GM23338 (cell line): ENCODE measurements at regions not wholly inside any gene's neighbourhood (a gene's known extent, or its start where the extent isn't known, plus 50 kb on each side); places are given as distances from the start of the nearest gene placed in this dataset.

Experiments used
- ATAC-seq: fragments of 200-7000 bp; cut with Tn5 transposase; 3 replicates; pipeline ENCODE4 v1.9.1; 2020
- DNase-seq: peaks from one replicate; pipeline ENCODE4 v3.0.0-alpha.2; 2015; ENCODE audit warnings: low spot score
- H2AFZ ChIP-seq: fragments of 200-600 bp; sonication (generic); 2 replicates; pipeline ENCODE4 v1.8.0; 2016; ENCODE audit warnings: antibody characterized with exemption, mild to moderate bottlenecking, moderate library complexity
- H3F3A ChIP-seq: fragments of 200-600 bp; sonication (generic); replicated peaks from 2 replicates; pipeline ENCODE4 v1.8.0; 2017; ENCODE audit warnings: antibody characterized with exemption, mixed run types, low read depth
- H3K27ac ChIP-seq: fragments of 200-600 bp; sonication (generic); 2 replicates; pipeline ENCODE4 v1.6.1; 2016; ENCODE audit warnings: low read depth
- H3K27me3 ChIP-seq: fragments of 200-600 bp; sonication (generic); 2 replicates; pipeline ENCODE4 v1.8.0; 2016; ENCODE audit warnings: mild to moderate bottlenecking, mixed run types, moderate library complexity; ENCODE audit not compliant: insufficient read depth
- H3K36me3 ChIP-seq: fragments of 200-600 bp; sonication (generic); 2 replicates; pipeline ENCODE4 v1.8.0; 2016; ENCODE audit warnings: mild to moderate bottlenecking; ENCODE audit not compliant: insufficient read depth
- H3K4me1 ChIP-seq: fragments of 200-600 bp; sonication (generic); 2 replicates; pipeline ENCODE4 v1.8.0; 2016; ENCODE audit warnings: mild to moderate bottlenecking, moderate library complexity; ENCODE audit not compliant: insufficient read depth
- H3K4me2 ChIP-seq: fragments of 200-600 bp; sonication (generic); 2 replicates; pipeline ENCODE4 v1.7.1; 2017; ENCODE audit warnings: mixed run types
- H3K4me3 ChIP-seq: fragments of 200-600 bp; sonication (generic); 2 replicates; pipeline ENCODE4 v1.6.1; 2016; ENCODE audit warnings: mixed run types
- H3K79me2 ChIP-seq: fragments of 200-600 bp; sonication (generic); replicated peaks from 2 replicates; pipeline ENCODE4 v1.8.0; 2017; ENCODE audit warnings: mild to moderate bottlenecking; ENCODE audit not compliant: insufficient read depth
- H3K9me2 ChIP-seq: fragments of 200-600 bp; sonication (generic); 2 replicates; pipeline ENCODE4 v1.8.0; 2017; ENCODE audit not compliant: insufficient read depth
- H4K20me1 ChIP-seq: fragments of 200-600 bp; sonication (generic); replicated peaks from 2 replicates; pipeline ENCODE4 v1.8.0; 2017; ENCODE audit warnings: mild to moderate bottlenecking; ENCODE audit not compliant: insufficient read depth
- H3K27ac Mint-ChIP-seq: 2 replicates; pipeline ENCODE4 v1.8.0; 2020; ENCODE audit warnings: inconsistent platforms, mild to moderate bottlenecking, moderate library complexity, mixed read lengths
- H3K27me3 Mint-ChIP-seq: 3 replicates; pipeline ENCODE4 v1.8.0; 2022; ENCODE audit warnings: low read depth, mild to moderate bottlenecking, moderate library complexity, mixed read lengths, inconsistent platforms; ENCODE audit not compliant: insufficient read depth, poor library complexity
- H3K36me3 Mint-ChIP-seq: 3 replicates; pipeline ENCODE4 v1.8.0; 2021; ENCODE audit warnings: low read depth, mild to moderate bottlenecking, inconsistent platforms, moderate library complexity, mixed read lengths
- H3K4me1 Mint-ChIP-seq: 3 replicates; pipeline ENCODE4 v1.8.0; 2020; ENCODE audit warnings: mild to moderate bottlenecking, inconsistent platforms, mixed read lengths
- H3K4me3 Mint-ChIP-seq: 3 replicates; pipeline ENCODE4 v1.8.0; 2021; ENCODE audit warnings: moderate library complexity, mild to moderate bottlenecking, inconsistent platforms, mixed read lengths
- H3K9me3 Mint-ChIP-seq: 3 replicates; pipeline ENCODE4 v1.8.0; 2020; ENCODE audit warnings: moderate library complexity, mild to moderate bottlenecking, inconsistent platforms, mixed read lengths
- CREB1 ChIP-seq: fragments of 250-450 bp; sonication (Bioruptor Pico); IDR thresholded peaks from 2 replicates; pipeline ENCODE4 v1.5.0; 2020; ENCODE audit warnings: low read depth, mild to moderate bottlenecking, moderate library complexity
- EZH2 ChIP-seq: fragments of 200-600 bp; sonication (generic); IDR thresholded peaks from one replicate; pipeline ENCODE4 v1.8.0; 2017; ENCODE audit warnings: antibody characterized with exemption, mild to moderate bottlenecking, low read depth; ENCODE audit not compliant: unreplicated experiment
- EZH2phosphoT487 ChIP-seq: fragments of 200-600 bp; sonication (generic); IDR thresholded peaks from one replicate; pipeline ENCODE4 v1.8.1; 2018; ENCODE audit warnings: antibody characterized with exemption; ENCODE audit not compliant: unreplicated experiment
- JUNB ChIP-seq: IDR thresholded peaks from one replicate; pipeline ENCODE4 v1.6.1; 2016; ENCODE audit warnings: antibody characterized with exemption; ENCODE audit not compliant: unreplicated experiment
- NANOG ChIP-seq: IDR thresholded peaks from 2 replicates; pipeline ENCODE4 v1.6.1; 2016; ENCODE audit warnings: antibody characterized with exemption, borderline replicate concordance
- STAT1 ChIP-seq: IDR thresholded peaks from one replicate; pipeline ENCODE4 v1.6.1; 2016; ENCODE audit warnings: antibody characterized with exemption; ENCODE audit not compliant: unreplicated experiment
- TF ChIP-seq, protein P1 (sequence below), 2 experiments: fragments of 200-600 bp in 1 of 2; sonication (generic) in 1 of 2; conservative IDR thresholded peaks; 2 replicates each; pipeline versions ENCODE4 v1.5.1 to v1.6.1; 2016 to 2017; ENCODE audit warnings: antibody characterized with exemption in 2 of 2, low read depth in 2 of 2, mild to moderate bottlenecking in 2 of 2, moderate library complexity in 1 of 2
- TF ChIP-seq, protein P2 (sequence below): IDR thresholded peaks from one replicate; pipeline ENCODE4 v1.6.1; 2018; ENCODE audit warnings: antibody characterized with exemption; ENCODE audit not compliant: unreplicated experiment
- TF ChIP-seq, protein P3 (sequence below): fragments of 250-450 bp; sonication (Bioruptor Pico); IDR thresholded peaks from 2 replicates; pipeline ENCODE4 v1.5.0; 2020; ENCODE audit warnings: mild to moderate bottlenecking, moderate library complexity
- TF ChIP-seq, protein P4 (sequence below): IDR thresholded peaks from 2 replicates; pipeline ENCODE4 v1.6.1; 2016; ENCODE audit warnings: antibody characterized with exemption

DNA sequence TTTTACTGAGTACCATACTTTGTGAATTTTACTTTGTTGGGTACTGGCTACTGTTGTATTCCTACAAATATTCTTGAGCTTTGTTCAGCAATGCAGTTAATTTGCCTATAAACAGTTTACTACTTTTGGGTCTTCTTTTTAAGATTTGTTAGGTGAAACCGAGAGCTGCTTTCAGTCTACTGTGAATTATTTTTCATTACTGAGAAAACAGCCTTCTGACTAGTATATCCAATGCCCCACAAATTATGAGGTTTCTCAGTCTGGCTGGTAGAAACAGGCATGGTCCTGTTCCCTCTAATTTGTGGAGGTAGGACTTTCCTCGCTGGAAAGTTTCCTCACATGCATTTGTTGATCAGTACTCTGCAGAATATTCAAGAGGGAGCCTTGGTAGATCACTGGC lies 392.0 kb downstream of the ZSWIM6 start (continued):
- TF ChIP-seq, protein P1, sequence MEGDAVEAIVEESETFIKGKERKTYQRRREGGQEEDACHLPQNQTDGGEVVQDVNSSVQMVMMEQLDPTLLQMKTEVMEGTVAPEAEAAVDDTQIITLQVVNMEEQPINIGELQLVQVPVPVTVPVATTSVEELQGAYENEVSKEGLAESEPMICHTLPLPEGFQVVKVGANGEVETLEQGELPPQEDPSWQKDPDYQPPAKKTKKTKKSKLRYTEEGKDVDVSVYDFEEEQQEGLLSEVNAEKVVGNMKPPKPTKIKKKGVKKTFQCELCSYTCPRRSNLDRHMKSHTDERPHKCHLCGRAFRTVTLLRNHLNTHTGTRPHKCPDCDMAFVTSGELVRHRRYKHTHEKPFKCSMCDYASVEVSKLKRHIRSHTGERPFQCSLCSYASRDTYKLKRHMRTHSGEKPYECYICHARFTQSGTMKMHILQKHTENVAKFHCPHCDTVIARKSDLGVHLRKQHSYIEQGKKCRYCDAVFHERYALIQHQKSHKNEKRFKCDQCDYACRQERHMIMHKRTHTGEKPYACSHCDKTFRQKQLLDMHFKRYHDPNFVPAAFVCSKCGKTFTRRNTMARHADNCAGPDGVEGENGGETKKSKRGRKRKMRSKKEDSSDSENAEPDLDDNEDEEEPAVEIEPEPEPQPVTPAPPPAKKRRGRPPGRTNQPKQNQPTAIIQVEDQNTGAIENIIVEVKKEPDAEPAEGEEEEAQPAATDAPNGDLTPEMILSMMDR (conservative IDR thresholded peaks at IDR 0.05; ENCODE audit: low read depth in 2 of 2): no peak
- no peak for TF ChIP-seq JUNB

DNA sequence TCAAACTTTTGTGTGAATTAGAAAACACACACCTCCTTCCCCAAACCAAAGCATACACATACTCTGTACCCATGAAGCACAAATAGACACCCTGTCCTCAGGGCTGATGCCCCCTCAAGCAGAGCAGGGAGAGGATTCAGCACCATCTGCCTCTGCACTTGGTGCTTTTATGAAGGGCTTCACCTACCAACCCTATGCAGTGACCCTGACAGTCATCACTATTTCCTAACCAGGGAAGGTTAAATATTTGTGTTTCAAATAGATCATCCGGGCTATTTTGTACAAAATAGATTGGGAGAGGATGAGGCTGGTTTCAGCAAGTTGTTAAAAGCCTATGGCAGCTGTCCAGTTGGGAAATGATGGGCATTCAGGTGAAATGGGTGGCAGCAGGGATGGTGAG lies 396.2 kb downstream of the ZSWIM6 start:
- Histone ChIP-seq H3F3A (no peaks in the 10 kb centered on the region), H3K4me1 (peaks cover 29% of the 10 kb centered on the region), H3K36me3 (no peaks in the 10 kb centered on the region), H3K27me3 (no peaks in the 10 kb centered on the region), H3K27ac (no peak overlapping the region), H3K9me2 (no peaks in the 10 kb centered on the region), H2AFZ (no peak overlapping the region), H3K4me2 (no peak overlapping the region), H3K4me3 (no peak overlapping the region), H3K79me2 (no peaks in the 10 kb centered on the region), H4K20me1 (no peaks in the 10 kb centered on the region)
- no peaks in the 10 kb centered on the region for H3K36me3 Mint-ChIP-seq
- ATAC-seq (no peak), DNase-seq (no peak)
- peaks cover 4% of the 10 kb centered on the region; the same call in 1 of the 3 replicates for H3K9me3 Mint-ChIP-seq
- peaks cover 11% of the 10 kb centered on the region for H3K27me3 Mint-ChIP-seq
- peaks cover 32% of the 10 kb centered on the region for H3K4me1 Mint-ChIP-seq
- H3K4me3 Mint-ChIP-seq: no peak overlapping the region
- no peak overlapping the region for H3K27ac Mint-ChIP-seq
- TF ChIP-seq CREB1 (CRISPR knock-in tag) (no peak), STAT1 (no peak), EZH2phosphoT487 (no peak), NANOG (no peak), JUNB (no peak), EZH2 (no peak)
- TF ChIP-seq, protein P2, sequence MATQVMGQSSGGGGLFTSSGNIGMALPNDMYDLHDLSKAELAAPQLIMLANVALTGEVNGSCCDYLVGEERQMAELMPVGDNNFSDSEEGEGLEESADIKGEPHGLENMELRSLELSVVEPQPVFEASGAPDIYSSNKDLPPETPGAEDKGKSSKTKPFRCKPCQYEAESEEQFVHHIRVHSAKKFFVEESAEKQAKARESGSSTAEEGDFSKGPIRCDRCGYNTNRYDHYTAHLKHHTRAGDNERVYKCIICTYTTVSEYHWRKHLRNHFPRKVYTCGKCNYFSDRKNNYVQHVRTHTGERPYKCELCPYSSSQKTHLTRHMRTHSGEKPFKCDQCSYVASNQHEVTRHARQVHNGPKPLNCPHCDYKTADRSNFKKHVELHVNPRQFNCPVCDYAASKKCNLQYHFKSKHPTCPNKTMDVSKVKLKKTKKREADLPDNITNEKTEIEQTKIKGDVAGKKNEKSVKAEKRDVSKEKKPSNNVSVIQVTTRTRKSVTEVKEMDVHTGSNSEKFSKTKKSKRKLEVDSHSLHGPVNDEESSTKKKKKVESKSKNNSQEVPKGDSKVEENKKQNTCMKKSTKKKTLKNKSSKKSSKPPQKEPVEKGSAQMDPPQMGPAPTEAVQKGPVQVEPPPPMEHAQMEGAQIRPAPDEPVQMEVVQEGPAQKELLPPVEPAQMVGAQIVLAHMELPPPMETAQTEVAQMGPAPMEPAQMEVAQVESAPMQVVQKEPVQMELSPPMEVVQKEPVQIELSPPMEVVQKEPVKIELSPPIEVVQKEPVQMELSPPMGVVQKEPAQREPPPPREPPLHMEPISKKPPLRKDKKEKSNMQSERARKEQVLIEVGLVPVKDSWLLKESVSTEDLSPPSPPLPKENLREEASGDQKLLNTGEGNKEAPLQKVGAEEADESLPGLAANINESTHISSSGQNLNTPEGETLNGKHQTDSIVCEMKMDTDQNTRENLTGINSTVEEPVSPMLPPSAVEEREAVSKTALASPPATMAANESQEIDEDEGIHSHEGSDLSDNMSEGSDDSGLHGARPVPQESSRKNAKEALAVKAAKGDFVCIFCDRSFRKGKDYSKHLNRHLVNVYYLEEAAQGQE: no peak
- TF ChIP-seq, protein P1 (conservative IDR thresholded peaks at IDR 0.05; ENCODE audit: low read depth in 2 of 2): no peak
- TF ChIP-seq, protein P3, sequence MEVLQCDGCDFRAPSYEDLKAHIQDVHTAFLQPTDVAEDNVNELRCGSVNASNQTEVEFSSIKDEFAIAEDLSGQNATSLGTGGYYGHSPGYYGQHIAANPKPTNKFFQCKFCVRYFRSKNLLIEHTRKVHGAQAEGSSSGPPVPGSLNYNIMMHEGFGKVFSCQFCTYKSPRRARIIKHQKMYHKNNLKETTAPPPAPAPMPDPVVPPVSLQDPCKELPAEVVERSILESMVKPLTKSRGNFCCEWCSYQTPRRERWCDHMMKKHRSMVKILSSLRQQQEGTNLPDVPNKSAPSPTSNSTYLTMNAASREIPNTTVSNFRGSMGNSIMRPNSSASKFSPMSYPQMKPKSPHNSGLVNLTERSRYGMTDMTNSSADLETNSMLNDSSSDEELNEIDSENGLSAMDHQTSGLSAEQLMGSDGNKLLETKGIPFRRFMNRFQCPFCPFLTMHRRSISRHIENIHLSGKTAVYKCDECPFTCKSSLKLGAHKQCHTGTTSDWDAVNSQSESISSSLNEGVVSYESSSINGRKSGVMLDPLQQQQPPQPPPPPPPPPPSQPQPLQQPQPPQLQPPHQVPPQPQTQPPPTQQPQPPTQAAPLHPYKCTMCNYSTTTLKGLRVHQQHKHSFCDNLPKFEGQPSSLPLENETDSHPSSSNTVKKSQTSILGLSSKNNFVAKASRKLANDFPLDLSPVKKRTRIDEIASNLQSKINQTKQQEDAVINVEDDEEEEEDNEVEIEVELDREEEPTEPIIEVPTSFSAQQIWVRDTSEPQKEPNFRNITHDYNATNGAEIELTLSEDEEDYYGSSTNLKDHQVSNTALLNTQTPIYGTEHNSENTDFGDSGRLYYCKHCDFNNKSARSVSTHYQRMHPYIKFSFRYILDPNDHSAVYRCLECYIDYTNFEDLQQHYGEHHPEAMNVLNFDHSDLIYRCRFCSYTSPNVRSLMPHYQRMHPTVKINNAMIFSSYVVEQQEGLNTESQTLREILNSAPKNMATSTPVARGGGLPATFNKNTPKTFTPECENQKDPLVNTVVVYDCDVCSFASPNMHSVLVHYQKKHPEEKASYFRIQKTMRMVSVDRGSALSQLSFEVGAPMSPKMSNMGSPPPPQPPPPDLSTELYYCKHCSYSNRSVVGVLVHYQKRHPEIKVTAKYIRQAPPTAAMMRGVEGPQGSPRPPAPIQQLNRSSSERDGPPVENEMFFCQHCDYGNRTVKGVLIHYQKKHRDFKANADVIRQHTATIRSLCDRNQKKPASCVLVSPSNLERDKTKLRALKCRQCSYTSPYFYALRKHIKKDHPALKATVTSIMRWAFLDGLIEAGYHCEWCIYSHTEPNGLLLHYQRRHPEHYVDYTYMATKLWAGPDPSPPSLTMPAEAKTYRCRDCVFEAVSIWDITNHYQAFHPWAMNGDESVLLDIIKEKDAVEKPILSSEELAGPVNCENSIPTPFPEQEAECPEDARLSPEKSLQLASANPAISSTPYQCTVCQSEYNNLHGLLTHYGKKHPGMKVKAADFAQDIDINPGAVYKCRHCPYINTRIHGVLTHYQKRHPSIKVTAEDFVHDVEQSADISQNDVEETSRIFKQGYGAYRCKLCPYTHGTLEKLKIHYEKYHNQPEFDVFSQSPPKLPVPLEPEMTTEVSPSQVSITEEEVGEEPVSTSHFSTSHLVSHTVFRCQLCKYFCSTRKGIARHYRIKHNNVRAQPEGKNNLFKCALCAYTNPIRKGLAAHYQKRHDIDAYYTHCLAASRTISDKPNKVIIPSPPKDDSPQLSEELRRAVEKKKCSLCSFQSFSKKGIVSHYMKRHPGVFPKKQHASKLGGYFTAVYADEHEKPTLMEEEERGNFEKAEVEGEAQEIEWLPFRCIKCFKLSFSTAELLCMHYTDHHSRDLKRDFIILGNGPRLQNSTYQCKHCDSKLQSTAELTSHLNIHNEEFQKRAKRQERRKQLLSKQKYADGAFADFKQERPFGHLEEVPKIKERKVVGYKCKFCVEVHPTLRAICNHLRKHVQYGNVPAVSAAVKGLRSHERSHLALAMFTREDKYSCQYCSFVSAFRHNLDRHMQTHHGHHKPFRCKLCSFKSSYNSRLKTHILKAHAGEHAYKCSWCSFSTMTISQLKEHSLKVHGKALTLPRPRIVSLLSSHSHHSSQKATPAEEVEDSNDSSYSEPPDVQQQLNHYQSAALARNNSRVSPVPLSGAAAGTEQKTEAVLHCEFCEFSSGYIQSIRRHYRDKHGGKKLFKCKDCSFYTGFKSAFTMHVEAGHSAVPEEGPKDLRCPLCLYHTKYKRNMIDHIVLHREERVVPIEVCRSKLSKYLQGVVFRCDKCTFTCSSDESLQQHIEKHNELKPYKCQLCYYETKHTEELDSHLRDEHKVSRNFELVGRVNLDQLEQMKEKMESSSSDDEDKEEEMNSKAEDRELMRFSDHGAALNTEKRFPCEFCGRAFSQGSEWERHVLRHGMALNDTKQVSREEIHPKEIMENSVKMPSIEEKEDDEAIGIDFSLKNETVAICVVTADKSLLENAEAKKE (CRISPR knock-in tag): no peak
- TF ChIP-seq, protein P4, sequence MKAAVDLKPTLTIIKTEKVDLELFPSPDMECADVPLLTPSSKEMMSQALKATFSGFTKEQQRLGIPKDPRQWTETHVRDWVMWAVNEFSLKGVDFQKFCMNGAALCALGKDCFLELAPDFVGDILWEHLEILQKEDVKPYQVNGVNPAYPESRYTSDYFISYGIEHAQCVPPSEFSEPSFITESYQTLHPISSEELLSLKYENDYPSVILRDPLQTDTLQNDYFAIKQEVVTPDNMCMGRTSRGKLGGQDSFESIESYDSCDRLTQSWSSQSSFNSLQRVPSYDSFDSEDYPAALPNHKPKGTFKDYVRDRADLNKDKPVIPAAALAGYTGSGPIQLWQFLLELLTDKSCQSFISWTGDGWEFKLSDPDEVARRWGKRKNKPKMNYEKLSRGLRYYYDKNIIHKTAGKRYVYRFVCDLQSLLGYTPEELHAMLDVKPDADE: no peak
